ENCODE measurements at regions not wholly inside any gene's neighbourhood (a gene's known extent, or its start where the extent isn't known, plus 50 kb on each side); places are given as distances from the start of the nearest gene placed in this dataset.

DNA sequence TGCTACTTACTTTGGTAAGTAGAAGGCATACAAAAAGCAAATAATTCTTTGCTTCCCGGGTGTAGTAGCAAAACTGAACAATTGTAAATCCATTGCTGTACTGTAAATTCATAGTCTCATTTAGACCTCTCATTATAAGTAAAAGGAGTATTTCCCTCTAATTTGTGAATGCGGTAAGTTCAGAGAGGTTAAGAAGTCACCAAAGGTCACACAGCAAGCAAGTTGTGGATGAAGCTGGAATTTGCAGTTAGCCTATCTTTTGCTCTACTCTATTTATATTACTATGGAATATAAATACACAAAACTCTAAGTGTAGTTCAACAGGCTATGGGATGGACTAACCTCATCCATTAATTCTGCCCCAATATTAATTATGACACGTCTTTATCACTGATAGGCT lies 508.3 kb downstream of the MCTP2 start:
- TF ChIP-seq CTCF (IDR thresholded peaks at IDR 0.05) (no peak), POLR2A (IDR thresholded peaks at IDR 0.05) (no peak)

All from body of pancreas (tissue), 4 donors.